ENCODE measurements at regions not wholly inside any gene's neighbourhood (a gene's known extent, or its start where the extent isn't known, plus 50 kb on each side); places are given as distances from the start of the nearest gene placed in this dataset.

- CTCF ChIA-PET: no interaction called here
- Mint-ChIP-seq H3K27me3 (ENCODE audit: low read depth) (peaks cover 7% of the 10 kb centered on the region), H3K9me3 (no peaks in the 10 kb centered on the region), H3K4me1 (ENCODE audit: low read depth) (no peaks in the 10 kb centered on the region), H3K4me3 (no peak overlapping the region), H3K27ac (no peak overlapping the region), H3K36me3 (ENCODE audit: low read depth) (no peaks in the 10 kb centered on the region)
- intact Hi-C loops (cut with micrococcal nuclease): no loop called here
- DNase-seq: no peak
Measured at GRCh38 chr5:173518856-173519255, 97.6 kb downstream of the BOD1 start.

GRCh38 chr5:173517648-173518047 lies 98.8 kb downstream of the BOD1 start:
- H3K27ac Mint-ChIP-seq: no peak overlapping the region
- no peak for DNase-seq
- no peaks in the 10 kb centered on the region for H3K9me3 Mint-ChIP-seq
- no peaks in the 10 kb centered on the region for H3K36me3 Mint-ChIP-seq (ENCODE audit: low read depth)
- no peaks in the 10 kb centered on the region for H3K4me1 Mint-ChIP-seq (ENCODE audit: low read depth)
- H3K4me3 Mint-ChIP-seq: no peak overlapping the region
- H3K27me3 Mint-ChIP-seq (ENCODE audit: low read depth): peaks cover 12% of the 10 kb centered on the region
- intact Hi-C loops (cut with micrococcal nuclease): no loop called here
- CTCF ChIA-PET: no interaction called here

- DNase-seq: no peak
- no peak overlapping the region for H3K4me3 Mint-ChIP-seq
- no peaks in the 10 kb centered on the region for H3K36me3 Mint-ChIP-seq (ENCODE audit: low read depth)
- CTCF ChIA-PET: interaction anchor here (1.3 kb wide), 1 partner anchor 76 kb away, joined by 4 read pairs; no protein-coding TSS in a partner anchor
- H3K9me3 Mint-ChIP-seq: no peaks in the 10 kb centered on the region
- H3K4me1 Mint-ChIP-seq (ENCODE audit: low read depth): no peaks in the 10 kb centered on the region
- H3K27me3 Mint-ChIP-seq (ENCODE audit: low read depth): peaks cover 22% of the 10 kb centered on the region
- no peak overlapping the region for H3K27ac Mint-ChIP-seq
- intact Hi-C loops (cut with micrococcal nuclease): no loop called here
Measured at GRCh38 chr5:173515526-173515925, 100.9 kb downstream of the BOD1 start.

- H3K9me3 Mint-ChIP-seq: no peaks in the 10 kb centered on the region
- peaks cover 22% of the 10 kb centered on the region for H3K27me3 Mint-ChIP-seq (ENCODE audit: low read depth)
Measured at GRCh38 chr5:173514661-173515060, 101.8 kb downstream of the BOD1 start.

GRCh38 chr5:173513521-173513991 lies 102.9 kb downstream of the BOD1 start:
- no peak overlapping the region for H3K27ac Mint-ChIP-seq
- intact Hi-C loops (cut with micrococcal nuclease): no loop called here
- peaks cover 19% of the 10 kb centered on the region for H3K27me3 Mint-ChIP-seq (ENCODE audit: low read depth)
- CTCF ChIA-PET: no interaction called here
- no peaks in the 10 kb centered on the region for H3K4me1 Mint-ChIP-seq (ENCODE audit: low read depth)
- H3K9me3 Mint-ChIP-seq: no peaks in the 10 kb centered on the region
- no peak for DNase-seq
- H3K4me3 Mint-ChIP-seq: no peak overlapping the region
- no peaks in the 10 kb centered on the region for H3K36me3 Mint-ChIP-seq (ENCODE audit: low read depth)

More at GRCh38 chr5:173514661-173515060, 101.8 kb downstream of the BOD1 start:
- intact Hi-C loops (cut with micrococcal nuclease): no loop called here
- H3K4me1 Mint-ChIP-seq (ENCODE audit: low read depth): no peaks in the 10 kb centered on the region
- no peak overlapping the region for H3K27ac Mint-ChIP-seq
- DNase-seq: no peak
- no peaks in the 10 kb centered on the region for H3K36me3 Mint-ChIP-seq (ENCODE audit: low read depth)
- CTCF ChIA-PET: interaction anchor here (1.3 kb wide), 1 partner anchor 77 kb away, joined by 4 read pairs; no protein-coding TSS in a partner anchor
- no peak overlapping the region for H3K4me3 Mint-ChIP-seq

GRCh38 chr5:173512637-173513435 lies 103.6 kb downstream of the BOD1 start:
- H3K27ac Mint-ChIP-seq: no peak overlapping the region
- intact Hi-C loops (cut with micrococcal nuclease): no loop called here
- H3K4me3 Mint-ChIP-seq: no peak overlapping the region
- no peaks in the 10 kb centered on the region for H3K9me3 Mint-ChIP-seq
- H3K36me3 Mint-ChIP-seq (ENCODE audit: low read depth): no peaks in the 10 kb centered on the region
- peaks cover 17% of the 10 kb centered on the region for H3K27me3 Mint-ChIP-seq (ENCODE audit: low read depth)
- no peak for DNase-seq
- CTCF ChIA-PET: interaction anchor here (0.7 to 1.1 kb wide), 2 partner anchors 13 to 65 kb away, joined by 3 read pairs; no protein-coding TSS in a partner anchor
- no peaks in the 10 kb centered on the region for H3K4me1 Mint-ChIP-seq (ENCODE audit: low read depth)

- intact Hi-C loops (cut with micrococcal nuclease): no loop called here
- no peaks in the 10 kb centered on the region for H3K4me1 Mint-ChIP-seq (ENCODE audit: low read depth)
- no peak overlapping the region for H3K4me3 Mint-ChIP-seq
- H3K27ac Mint-ChIP-seq: no peak overlapping the region
- CTCF ChIA-PET: no interaction called here
- no peaks in the 10 kb centered on the region for H3K36me3 Mint-ChIP-seq (ENCODE audit: low read depth)
- H3K9me3 Mint-ChIP-seq: no peaks in the 10 kb centered on the region
- peaks cover 15% of the 10 kb centered on the region for H3K27me3 Mint-ChIP-seq (ENCODE audit: low read depth)
- no peak for DNase-seq
Measured at GRCh38 chr5:173509060-173509459, 107.4 kb downstream of the BOD1 start.

- DNase-seq: no peak
- no peaks in the 10 kb centered on the region for H3K36me3 Mint-ChIP-seq (ENCODE audit: low read depth)
- H3K4me1 Mint-ChIP-seq (ENCODE audit: low read depth): no peaks in the 10 kb centered on the region
- H3K4me3 Mint-ChIP-seq: no peak overlapping the region
- intact Hi-C loops (cut with micrococcal nuclease): no loop called here
- no peak overlapping the region for H3K27ac Mint-ChIP-seq
- H3K9me3 Mint-ChIP-seq: no peaks in the 10 kb centered on the region
- H3K27me3 Mint-ChIP-seq (ENCODE audit: low read depth): peaks cover 5% of the 10 kb centered on the region
- CTCF ChIA-PET: no interaction called here
Measured at GRCh38 chr5:173507171-173507570, 109.3 kb downstream of the BOD1 start.

- intact Hi-C loops (cut with micrococcal nuclease): no loop called here
- no peak for DNase-seq
- no peaks in the 10 kb centered on the region for H3K36me3 Mint-ChIP-seq (ENCODE audit: low read depth)
- no peaks in the 10 kb centered on the region for H3K4me1 Mint-ChIP-seq (ENCODE audit: low read depth)
- no peaks in the 10 kb centered on the region for H3K27me3 Mint-ChIP-seq (ENCODE audit: low read depth)
- H3K4me3 Mint-ChIP-seq: no peak overlapping the region
- CTCF ChIA-PET: no interaction called here
- no peaks in the 10 kb centered on the region for H3K9me3 Mint-ChIP-seq
- H3K27ac Mint-ChIP-seq: no peak overlapping the region
Measured at GRCh38 chr5:173505634-173506033, 110.8 kb downstream of the BOD1 start.

- DNase-seq: no peak
- intact Hi-C loops (cut with micrococcal nuclease): no loop called here
- Mint-ChIP-seq H3K4me1 (ENCODE audit: low read depth) (no peaks in the 10 kb centered on the region), H3K27me3 (ENCODE audit: low read depth) (no peaks in the 10 kb centered on the region), H3K36me3 (ENCODE audit: low read depth) (no peaks in the 10 kb centered on the region), H3K9me3 (no peaks in the 10 kb centered on the region), H3K27ac (no peak overlapping the region), H3K4me3 (no peak overlapping the region)
- CTCF ChIA-PET: no interaction called here
Measured at GRCh38 chr5:173501922-173502321, 114.5 kb downstream of the BOD1 start.

- no peak for DNase-seq
- Mint-ChIP-seq H3K4me1 (ENCODE audit: low read depth) (no peaks in the 10 kb centered on the region), H3K36me3 (ENCODE audit: low read depth) (no peaks in the 10 kb centered on the region), H3K9me3 (no peaks in the 10 kb centered on the region), H3K4me3 (no peak overlapping the region), H3K27ac (no peak overlapping the region), H3K27me3 (ENCODE audit: low read depth) (no peaks in the 10 kb centered on the region)
- intact Hi-C loops (cut with micrococcal nuclease): no loop called here
- CTCF ChIA-PET: no interaction called here
Measured at GRCh38 chr5:173501271-173501670, 115.2 kb downstream of the BOD1 start.

- Mint-ChIP-seq H3K4me1 (ENCODE audit: low read depth) (no peaks in the 10 kb centered on the region), H3K9me3 (no peaks in the 10 kb centered on the region), H3K4me3 (no peak overlapping the region), H3K36me3 (ENCODE audit: low read depth) (no peaks in the 10 kb centered on the region), H3K27ac (no peak overlapping the region), H3K27me3 (ENCODE audit: low read depth) (peaks cover 2% of the 10 kb centered on the region)
- intact Hi-C loops (cut with micrococcal nuclease): no loop called here
- CTCF ChIA-PET: no interaction called here
- DNase-seq: no peak
Measured at GRCh38 chr5:173500213-173500560, 116.3 kb downstream of the BOD1 start.

- H3K4me3 Mint-ChIP-seq: no peak overlapping the region
- no peak for DNase-seq
- no peaks in the 10 kb centered on the region for H3K36me3 Mint-ChIP-seq (ENCODE audit: low read depth)
- no peak overlapping the region for H3K27ac Mint-ChIP-seq
- peaks cover 3% of the 10 kb centered on the region for H3K27me3 Mint-ChIP-seq (ENCODE audit: low read depth)
- intact Hi-C loops (cut with micrococcal nuclease): no loop called here
- no peaks in the 10 kb centered on the region for H3K9me3 Mint-ChIP-seq
- CTCF ChIA-PET: no interaction called here
- H3K4me1 Mint-ChIP-seq (ENCODE audit: low read depth): no peaks in the 10 kb centered on the region
Measured at GRCh38 chr5:173499471-173500212, 116.8 kb downstream of the BOD1 start.
